CD14-positive monocyte (primary cell): ENCODE measurements at regions not wholly inside any gene's neighbourhood (a gene's known extent, or its start where the extent isn't known, plus 50 kb on each side); places are given as distances from the start of the nearest gene placed in this dataset.
A peak's percentile ranks its signal among the peaks of the same experiment; 100 is the strongest.

Source experiments
- DNase-seq, 3 donors: peaks; one replicate each; pipeline ENCODE4 v3.0.0-alpha.2; 2011 to 2022
- H2AFZ ChIP-seq: 2 replicates; pipeline ENCODE4 v1.6.0; 2012; ENCODE audit warnings: mild to moderate bottlenecking, low read depth, low read length, inconsistent platforms; ENCODE audit not compliant: insufficient read depth, poor library complexity, severe bottlenecking
- H3K27ac ChIP-seq, 2 donors: 1 replicate in 1 of 2; 2 replicates in 1 of 2; pipeline ENCODE4 v1.5.1; 2012 to 2013; ENCODE audit warnings: low read length in 2 of 2, control low read depth in 1 of 2, inconsistent platforms in 1 of 2, low read depth in 1 of 2, mild to moderate bottlenecking in 1 of 2
- H3K27me3 ChIP-seq, 2 donors: one replicate each; pipeline versions ENCODE4 v1.6.0 to v1.6.1; 2011 to 2013; ENCODE audit warnings: low read length in 2 of 2; ENCODE audit not compliant: control insufficient read depth in 2 of 2, insufficient read depth in 2 of 2
- H3K36me3 ChIP-seq, 2 donors: replicated peaks in 1 of 2; 1 replicate in 1 of 2; 2 replicates in 1 of 2; pipeline versions ENCODE4 v1.5.1 to v1.6.1; 2012 to 2013; ENCODE audit warnings: low read length in 2 of 2, control low read depth in 1 of 2, inconsistent platforms in 1 of 2, mild to moderate bottlenecking in 1 of 2; ENCODE audit not compliant: insufficient read depth in 2 of 2, control insufficient read depth in 1 of 2
- H3K4me1 ChIP-seq, 2 donors: 1 replicate in 1 of 2; 2 replicates in 1 of 2; pipeline versions ENCODE4 v1.5.1 to v1.6.1; 2012 to 2013; ENCODE audit warnings: low read length in 2 of 2, control low read depth in 1 of 2, inconsistent platforms in 1 of 2, mild to moderate bottlenecking in 1 of 2, moderate library complexity in 1 of 2; ENCODE audit not compliant: insufficient read depth in 2 of 2, control insufficient read depth in 1 of 2
- H3K4me2 ChIP-seq: replicated peaks from 2 replicates; pipeline ENCODE3; 2012; ENCODE audit warnings: low read length, moderate library complexity, mild to moderate bottlenecking; ENCODE audit not compliant: poor library complexity, severe bottlenecking; ENCODE audit errors: extremely low read depth
- H3K4me3 ChIP-seq, 3 experiments: fragments of 200-600 bp in 1 of 3; sonication (generic) in 1 of 3; replicated peaks in 1 of 3; 1 replicate in 2 of 3; 2 replicates in 1 of 3; pipeline ENCODE4 v1.5.1; 2011 to 2013; ENCODE audit warnings: low read length in 3 of 3, mild to moderate bottlenecking in 3 of 3, control low read depth in 2 of 3, low read depth in 2 of 3, inconsistent platforms in 1 of 3, moderate library complexity in 1 of 3
- H3K79me2 ChIP-seq: 2 replicates; pipeline ENCODE4 v1.6.0; 2012; ENCODE audit warnings: mild to moderate bottlenecking, control low read depth, inconsistent platforms, low read length, moderate library complexity; ENCODE audit not compliant: insufficient read depth
- H3K9ac ChIP-seq: 2 replicates; pipeline ENCODE4 v1.6.0; 2017; ENCODE audit warnings: low read length, mild to moderate bottlenecking; ENCODE audit not compliant: insufficient read depth, poor library complexity, severe bottlenecking
- H3K9me3 ChIP-seq, 2 donors: replicated peaks in 1 of 2; 1 replicate in 1 of 2; 2 replicates in 1 of 2; pipeline versions ENCODE4 v1.5.1 to v1.6.1; 2012 to 2013; ENCODE audit warnings: low read length in 2 of 2, control low read depth in 1 of 2; ENCODE audit not compliant: control insufficient read depth in 1 of 2, insufficient read depth in 1 of 2
- H4K20me1 ChIP-seq: 2 replicates; pipeline ENCODE4 v1.6.0; 2012; ENCODE audit warnings: mild to moderate bottlenecking, low read length, control low read depth, moderate library complexity; ENCODE audit not compliant: insufficient read depth
- H3K27ac Mint-ChIP-seq, 7 donors: one replicate each; pipeline ENCODE4 v1.8.0; 2020; ENCODE audit warnings: mild to moderate bottlenecking in 7 of 7, mixed read lengths in 7 of 7, moderate library complexity in 6 of 7, inconsistent platforms in 2 of 7
- H3K27me3 Mint-ChIP-seq, 3 donors: one replicate each; pipeline ENCODE4 v1.8.0; 2021 to 2022; ENCODE audit warnings: low read depth in 3 of 3, mild to moderate bottlenecking in 3 of 3, mixed read lengths in 3 of 3, moderate library complexity in 3 of 3, inconsistent platforms in 1 of 3
- H3K36me3 Mint-ChIP-seq, 2 donors: one replicate each; pipeline ENCODE4 v1.8.0; 2020; ENCODE audit warnings: mixed read lengths in 2 of 2, inconsistent platforms in 1 of 2, mild to moderate bottlenecking in 1 of 2
- H3K4me1 Mint-ChIP-seq: one replicate; pipeline ENCODE4 v1.8.0; 2020; ENCODE audit warnings: mild to moderate bottlenecking, mixed read lengths
- H3K4me3 Mint-ChIP-seq, 2 donors: one replicate each; pipeline ENCODE4 v1.8.0; 2020; ENCODE audit warnings: mild to moderate bottlenecking in 2 of 2, mixed read lengths in 2 of 2, moderate library complexity in 1 of 2
- H3K9me3 Mint-ChIP-seq, 7 donors: one replicate each; pipeline ENCODE4 v1.8.0; 2020 to 2022; ENCODE audit warnings: mixed read lengths in 7 of 7, mild to moderate bottlenecking in 6 of 7, moderate library complexity in 6 of 7, inconsistent platforms in 2 of 7
- WGBS: methylation state at CpG from one replicate; pipeline ENCODE4 v1.1.5; 2013; ENCODE audit warnings: missing lambda C conversion rate; ENCODE audit not compliant: insufficient coverage; 5-methylcytosine and 5-hydroxymethylcytosine counted together
- intact Hi-C, 2 donors: fragments of 100-400 bp; cut with micrococcal nuclease; formaldehyde crosslinking; loops; one replicate each; pipeline versions ENCODE4 v1.15.0 to v1.15.1; 2023
- TF ChIP-seq, protein P1 (sequence below): fragments of 200-600 bp; IDR thresholded peaks from one replicate; pipeline ENCODE4 v1.8.0; 2022; ENCODE audit warnings: antibody characterized with exemption, mild to moderate bottlenecking

DNA sequence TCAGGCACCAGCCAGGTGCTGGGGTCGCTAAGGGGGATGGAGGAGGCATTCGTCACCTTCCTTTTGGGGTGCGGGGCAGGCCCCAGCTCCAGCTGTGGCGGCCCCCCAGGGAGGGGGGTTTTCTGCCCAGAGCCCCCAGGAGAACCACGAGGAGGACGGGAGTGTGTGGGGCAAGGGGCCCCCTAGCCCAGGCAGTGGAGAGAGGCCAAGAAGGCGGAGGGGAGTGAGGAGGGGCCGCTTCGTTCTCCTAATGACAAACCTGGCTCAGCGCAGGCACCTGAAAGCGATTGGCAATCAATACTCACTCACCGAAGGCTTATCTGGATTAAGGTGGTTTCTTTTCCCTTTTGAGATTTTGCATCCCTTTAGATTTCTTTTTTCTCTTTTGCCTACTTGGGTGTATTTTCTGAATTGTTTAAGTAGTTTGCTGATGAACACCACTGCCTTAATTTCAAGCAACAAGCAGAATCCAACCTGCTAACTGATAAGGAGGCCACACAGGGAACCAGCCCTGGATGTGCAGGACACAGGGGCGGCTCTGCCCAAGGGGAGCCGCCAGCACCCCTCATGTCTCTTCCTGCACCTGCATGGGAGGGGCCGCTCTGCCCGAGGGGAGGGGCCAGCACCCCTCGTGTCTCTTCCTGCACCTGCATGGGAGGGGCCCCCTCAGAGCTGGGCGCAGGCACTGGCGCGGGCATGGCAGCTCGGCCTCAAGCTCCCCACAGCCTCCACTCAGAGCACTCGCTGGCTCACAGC lies 122.3 kb downstream of the BRD1 start:
- Histone ChIP-seq H4K20me1 (no peaks in the 10 kb centered on the region), H3K79me2 (no peaks in the 10 kb centered on the region), H3K9me3 (peaks cover 15 to 22% of the 10 kb centered on the region in 2 donors), H3K4me3 (no peak overlapping the region), H2AFZ (no peak overlapping the region), H3K4me1 (no peaks in the 10 kb centered on the region), H3K9ac (no peak overlapping the region), H3K4me2 (no peak overlapping the region), H3K36me3 (no peaks in the 10 kb centered on the region), H3K27me3 (peaks cover 26 to 45% of the 10 kb centered on the region in 2 donors), H3K27ac (no peak overlapping the region)
- Mint-ChIP-seq H3K27me3 (peaks cover 45 to 63% (median 55%) of the 10 kb centered on the region in 3 donors), H3K27ac (no peak overlapping the region), H3K4me3 (peak overlapping the region in 1 of 2 donors; percentile 56), H3K4me1 (no peaks in the 10 kb centered on the region), H3K36me3 (no peaks in the 10 kb centered on the region), H3K9me3 (peaks cover 6 to 28% (median 18%) of the 10 kb centered on the region in 7 donors)
- TF ChIP-seq, protein P1, sequence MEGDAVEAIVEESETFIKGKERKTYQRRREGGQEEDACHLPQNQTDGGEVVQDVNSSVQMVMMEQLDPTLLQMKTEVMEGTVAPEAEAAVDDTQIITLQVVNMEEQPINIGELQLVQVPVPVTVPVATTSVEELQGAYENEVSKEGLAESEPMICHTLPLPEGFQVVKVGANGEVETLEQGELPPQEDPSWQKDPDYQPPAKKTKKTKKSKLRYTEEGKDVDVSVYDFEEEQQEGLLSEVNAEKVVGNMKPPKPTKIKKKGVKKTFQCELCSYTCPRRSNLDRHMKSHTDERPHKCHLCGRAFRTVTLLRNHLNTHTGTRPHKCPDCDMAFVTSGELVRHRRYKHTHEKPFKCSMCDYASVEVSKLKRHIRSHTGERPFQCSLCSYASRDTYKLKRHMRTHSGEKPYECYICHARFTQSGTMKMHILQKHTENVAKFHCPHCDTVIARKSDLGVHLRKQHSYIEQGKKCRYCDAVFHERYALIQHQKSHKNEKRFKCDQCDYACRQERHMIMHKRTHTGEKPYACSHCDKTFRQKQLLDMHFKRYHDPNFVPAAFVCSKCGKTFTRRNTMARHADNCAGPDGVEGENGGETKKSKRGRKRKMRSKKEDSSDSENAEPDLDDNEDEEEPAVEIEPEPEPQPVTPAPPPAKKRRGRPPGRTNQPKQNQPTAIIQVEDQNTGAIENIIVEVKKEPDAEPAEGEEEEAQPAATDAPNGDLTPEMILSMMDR, result no peak
- DNase-seq, result no peak
- intact Hi-C loops, result no loop called here
- 9% methylated on average over 11 of the region's 22 CpGs for whole genome bisulfite sequencing

DNA sequence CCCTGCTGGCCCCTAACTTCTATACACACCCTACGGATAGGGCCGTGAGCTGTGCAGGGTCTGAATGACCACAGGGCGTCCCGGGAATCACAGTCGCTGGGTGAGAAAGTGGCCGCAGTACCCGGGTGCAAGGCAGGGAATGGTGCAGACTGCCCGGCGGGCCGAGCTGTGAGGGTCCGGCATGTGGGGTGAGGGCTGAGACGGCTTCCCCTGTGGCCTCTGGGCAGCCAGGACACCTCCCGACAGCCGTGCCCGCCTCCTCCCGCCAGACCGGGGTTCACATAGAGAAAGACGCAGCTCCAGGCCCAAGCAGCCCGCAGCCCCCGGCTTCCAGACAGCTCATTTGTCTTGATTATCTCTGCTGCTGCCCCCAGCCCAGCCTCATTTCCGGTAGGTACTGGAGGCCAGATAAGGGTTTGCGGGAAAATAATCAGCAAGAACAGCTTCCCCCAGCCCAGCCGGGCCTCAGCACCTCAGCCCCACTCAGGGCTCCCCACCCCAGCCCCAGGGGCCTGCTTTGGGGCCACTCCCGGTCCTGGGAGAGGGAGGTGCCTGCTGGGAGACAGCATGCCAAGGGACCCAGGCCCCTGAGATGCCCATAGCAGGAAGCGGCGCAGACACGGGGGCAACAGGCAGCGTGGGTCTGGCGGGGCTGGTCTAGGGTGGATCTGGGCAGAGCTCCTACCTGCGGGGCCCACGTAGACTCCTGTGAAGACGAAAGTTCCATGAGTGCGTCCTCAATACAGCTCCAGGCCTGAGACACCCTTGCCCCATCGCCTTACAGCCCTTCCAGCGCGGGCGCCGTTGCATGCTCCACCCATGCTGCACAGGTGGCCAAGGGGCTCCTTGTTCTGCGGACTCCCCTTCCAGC lies 123.1 kb downstream of the BRD1 start:
- DNase-seq, result no peak
- Histone ChIP-seq H3K9ac (no peak overlapping the region), H3K9me3 (peaks cover 13 to 21% of the 10 kb centered on the region in 2 donors), H3K4me2 (no peak overlapping the region), H3K36me3 (no peaks in the 10 kb centered on the region), H3K27me3 (peaks cover 26 to 45% of the 10 kb centered on the region in 2 donors), H4K20me1 (no peaks in the 10 kb centered on the region), H3K4me1 (no peaks in the 10 kb centered on the region), H2AFZ (no peak overlapping the region), H3K79me2 (no peaks in the 10 kb centered on the region), H3K27ac (no peak overlapping the region), H3K4me3 (no peak overlapping the region)
- peak overlapping the region in 1 of 2 donors; percentile 56 for H3K4me3 Mint-ChIP-seq
- H3K27me3 Mint-ChIP-seq, result peaks cover 43 to 62% (median 51%) of the 10 kb centered on the region in 3 donors
- TF ChIP-seq, protein P1, result no peak
- H3K36me3 Mint-ChIP-seq, result no peaks in the 10 kb centered on the region
- H3K4me1 Mint-ChIP-seq, result no peaks in the 10 kb centered on the region
- intact Hi-C loops, result no loop called here
- no peak overlapping the region for H3K27ac Mint-ChIP-seq
- H3K9me3 Mint-ChIP-seq, result peaks cover 6 to 23% (median 17%) of the 10 kb centered on the region in 7 donors
- 22% methylated on average over 28 of the region's 39 CpGs for WGBS
